Vagina (tissue), 2 donors: ENCODE measurements at regions not wholly inside any gene's neighbourhood (a gene's known extent, or its start where the extent isn't known, plus 50 kb on each side); places are given as distances from the start of the nearest gene placed in this dataset.

Experiments
- CTCF ChIP-seq, 3 experiments: fragments of 450-650 bp in 2 of 3; fragments of 200-600 bp in 1 of 3; sonication (generic) in 1 of 3; IDR thresholded peaks; one replicate each; pipeline ENCODE4 v1.5.1; 2017 to 2019; ENCODE audit warnings: antibody characterized with exemption in 3 of 3, mild to moderate bottlenecking in 2 of 3, moderate library complexity in 2 of 3
- POLR2A ChIP-seq, 2 donors: fragments of 450-650 bp; IDR thresholded peaks; one replicate each; pipeline ENCODE4 v1.6.1; 2017; ENCODE audit warnings: antibody characterized with exemption in 2 of 2, mild to moderate bottlenecking in 2 of 2, moderate library complexity in 2 of 2

GRCh38 chr12:131290255-131290959 lies 336.7 kb downstream of the ADGRD1 start:
- TF ChIP-seq CTCF (IDR thresholded peaks at IDR 0.05) = no peak
- no peak for TF ChIP-seq POLR2A (IDR thresholded peaks at IDR 0.05)
